ENCODE measurements at regions not wholly inside any gene's neighbourhood (a gene's known extent, or its start where the extent isn't known, plus 50 kb on each side); places are given as distances from the start of the nearest gene placed in this dataset.
A peak's percentile ranks its signal among the peaks of the same experiment; 100 is the strongest.

DNA sequence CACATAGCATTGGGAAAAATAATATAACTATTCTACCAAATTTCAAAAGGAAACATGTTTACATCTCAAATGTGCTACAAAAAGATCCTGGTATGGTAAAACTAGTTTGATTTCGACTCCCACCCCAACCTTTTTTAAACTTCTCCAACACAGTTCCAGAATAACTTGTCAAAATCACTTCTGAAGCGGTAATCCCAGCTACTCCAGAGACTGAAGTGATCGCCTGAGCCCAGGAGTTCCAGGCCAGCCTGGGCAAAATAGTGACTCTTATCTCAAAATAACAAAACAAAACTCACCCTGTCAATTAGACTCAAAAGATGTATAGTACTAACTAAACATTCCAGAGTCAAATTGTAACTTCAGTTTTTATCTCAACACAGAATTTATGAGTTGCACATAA, 71.3 kb upstream of the RNF38 start:
- intact Hi-C loops (cut with DNase I) = no loop called here
- DNase-seq (no peak), ATAC-seq (peak in 1 of 8 donors; percentile 31)
- Histone ChIP-seq H3K36me3 (peaks cover 0 to 4% (median 0%) of the 10 kb centered on the region in 9 donors), H3K4me1 (peaks cover 3 to 32% (median 24%) of the 10 kb centered on the region in 9 donors), H3K4me3 (peak overlapping the region in 6 of 10 donors; percentile 42 to 51 (median 46)), H3K27ac (peak overlapping the region in 9 of 10 donors; percentile 6 to 91 (median 83)), H3K9me3 (no peaks in the 10 kb centered on the region), H3K27me3 (no peaks in the 10 kb centered on the region)
- 38 to 53% methylated on average over 3 of the region's 3 CpGs for WGBS, 2 donors
- TF ChIP-seq, protein P1, sequence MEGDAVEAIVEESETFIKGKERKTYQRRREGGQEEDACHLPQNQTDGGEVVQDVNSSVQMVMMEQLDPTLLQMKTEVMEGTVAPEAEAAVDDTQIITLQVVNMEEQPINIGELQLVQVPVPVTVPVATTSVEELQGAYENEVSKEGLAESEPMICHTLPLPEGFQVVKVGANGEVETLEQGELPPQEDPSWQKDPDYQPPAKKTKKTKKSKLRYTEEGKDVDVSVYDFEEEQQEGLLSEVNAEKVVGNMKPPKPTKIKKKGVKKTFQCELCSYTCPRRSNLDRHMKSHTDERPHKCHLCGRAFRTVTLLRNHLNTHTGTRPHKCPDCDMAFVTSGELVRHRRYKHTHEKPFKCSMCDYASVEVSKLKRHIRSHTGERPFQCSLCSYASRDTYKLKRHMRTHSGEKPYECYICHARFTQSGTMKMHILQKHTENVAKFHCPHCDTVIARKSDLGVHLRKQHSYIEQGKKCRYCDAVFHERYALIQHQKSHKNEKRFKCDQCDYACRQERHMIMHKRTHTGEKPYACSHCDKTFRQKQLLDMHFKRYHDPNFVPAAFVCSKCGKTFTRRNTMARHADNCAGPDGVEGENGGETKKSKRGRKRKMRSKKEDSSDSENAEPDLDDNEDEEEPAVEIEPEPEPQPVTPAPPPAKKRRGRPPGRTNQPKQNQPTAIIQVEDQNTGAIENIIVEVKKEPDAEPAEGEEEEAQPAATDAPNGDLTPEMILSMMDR (IDR thresholded peaks at IDR 0.05) = no peak

- H3K4me1 ChIP-seq = peaks cover 3 to 32% (median 24%) of the 10 kb centered on the region in 9 donors
- no peaks in the 10 kb centered on the region for H3K27me3 ChIP-seq
- DNase-seq (peak; percentile 58 to 75), ATAC-seq (peak; percentile 55 to 97 (median 93))
- intact Hi-C loops (cut with DNase I) = no loop called here
- peak overlapping the region; percentile 6 to 91 (median 81) for H3K27ac ChIP-seq
- peak overlapping the region in 9 of 10 donors; percentile 27 to 51 (median 43) for H3K4me3 ChIP-seq
- no peaks in the 10 kb centered on the region for H3K9me3 ChIP-seq
- 17 to 33% methylated on average over 7 of the region's 7 CpGs for WGBS, 2 donors
- TF ChIP-seq, protein P1 (IDR thresholded peaks at IDR 0.05) = no peak
- H3K36me3 ChIP-seq = peaks cover 0 to 4% (median 0%) of the 10 kb centered on the region in 9 donors
These were observed 70.7 kb upstream of the RNF38 start for GRCh38 chr9:36470643-36471290.

DNA sequence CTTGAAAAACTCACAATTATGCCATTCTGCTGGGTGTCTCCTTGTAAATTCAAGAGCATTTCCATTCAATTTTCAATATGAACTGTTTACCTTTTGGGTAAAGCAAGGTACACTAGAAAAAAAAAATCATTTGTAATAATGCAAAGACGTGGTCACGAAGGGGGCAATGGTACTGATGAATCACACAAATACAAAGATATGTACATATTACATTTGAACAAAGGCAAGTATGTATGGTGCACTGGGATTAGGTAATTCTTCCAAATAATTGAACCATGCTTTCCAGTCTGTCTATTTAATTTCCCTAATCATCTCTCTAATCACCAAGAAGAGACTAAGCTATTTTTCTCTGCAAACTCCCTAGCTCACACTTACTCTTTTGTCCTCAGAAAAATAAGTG, 63.4 kb upstream of the RNF38 start:
- H3K27ac ChIP-seq = no peak overlapping the region
- intact Hi-C loops (cut with DNase I) = no loop called here
- ATAC-seq (no peak), DNase-seq (no peak)
- peaks cover 0 to 7% (median 0%) of the 10 kb centered on the region in 9 donors for H3K36me3 ChIP-seq
- H3K4me3 ChIP-seq = no peak overlapping the region
- TF ChIP-seq, protein P1 (IDR thresholded peaks at IDR 0.05) = no peak
- no peaks in the 10 kb centered on the region for H3K9me3 ChIP-seq
- WGBS, 2 donors = 89 to 90% methylated on average over 2 of the region's 2 CpGs
- H3K27me3 ChIP-seq = no peaks in the 10 kb centered on the region
- peaks cover 4 to 29% (median 27%) of the 10 kb centered on the region in 9 donors for H3K4me1 ChIP-seq

DNA sequence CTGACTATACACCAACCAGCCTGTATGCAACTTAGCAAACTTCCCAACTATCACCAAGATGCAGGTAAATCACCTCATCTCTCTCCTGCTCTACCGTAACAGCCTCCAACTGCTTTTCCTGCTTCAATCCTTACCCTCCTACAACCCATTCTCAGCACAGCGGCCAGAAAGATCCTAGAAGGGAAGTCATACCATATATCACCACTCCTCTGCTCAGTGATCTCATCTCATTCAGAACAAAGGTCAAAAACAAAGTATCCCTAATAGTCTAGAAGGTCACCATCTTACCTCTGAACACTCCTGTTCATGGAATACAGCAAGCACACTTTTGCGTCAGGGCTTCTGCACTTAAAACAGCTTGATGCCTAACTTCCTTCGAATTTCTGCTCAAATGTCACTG, 62.2 kb upstream of the RNF38 start:
- TF ChIP-seq, protein P1 (IDR thresholded peaks at IDR 0.05) = no peak
- DNase-seq (no peak), ATAC-seq (peak in 1 of 8 donors; percentile 38)
- Histone ChIP-seq H3K4me1 (peaks cover 4 to 39% (median 27%) of the 10 kb centered on the region in 9 donors), H3K9me3 (no peaks in the 10 kb centered on the region), H3K27me3 (no peaks in the 10 kb centered on the region), H3K27ac (no peak overlapping the region), H3K4me3 (no peak overlapping the region), H3K36me3 (peaks cover 0 to 15% (median 0%) of the 10 kb centered on the region in 9 donors)
- 85 to 93% methylated on average over 4 of the region's 4 CpGs for WGBS, 2 donors
- intact Hi-C loops (cut with DNase I) = no loop called here

Data from heart right ventricle (tissue), 16 donors.